ENCODE measurements at regions not wholly inside any gene's neighbourhood (a gene's known extent, or its start where the extent isn't known, plus 50 kb on each side); places are given as distances from the start of the nearest gene placed in this dataset.
"Not testable (repeated sequence)": the region's sequence is repeated elsewhere in the genome, so short reads cannot be mapped to it uniquely, and the experiment has no call there.

DNA sequence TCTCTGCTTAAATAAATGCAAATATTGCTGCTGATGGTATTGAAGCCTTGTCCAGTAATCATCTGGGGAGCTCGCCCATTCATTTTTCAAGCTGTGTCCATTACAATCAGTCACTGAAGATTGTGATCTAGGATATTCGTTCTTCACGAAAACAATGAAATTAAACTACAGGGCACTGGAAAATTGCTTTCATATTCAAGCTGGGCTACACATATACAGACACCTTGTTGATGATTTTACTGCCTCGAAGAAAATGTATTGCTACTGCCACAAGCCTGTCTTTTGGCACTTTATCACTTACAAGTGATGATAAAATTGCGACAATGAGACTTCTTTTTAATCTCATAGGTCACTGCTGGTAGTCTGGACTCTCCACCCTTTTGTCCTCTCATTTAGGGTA lies 100.0 kb upstream of the MINDY3 start:
- H3K36me3 ChIP-seq (replicated peaks; ENCODE audit: low read depth, low read length) = no peaks in the 10 kb centered on the region
- no peak overlapping the region for H3K9ac ChIP-seq (ENCODE audit: low read length)
- no peak overlapping the region for H3K4me3 ChIP-seq (ENCODE audit: low read length)
- no peaks in the 10 kb centered on the region for H3K27me3 ChIP-seq (ENCODE audit: low read depth, low read length)
- H3K79me2 ChIP-seq (ENCODE audit: low read length) = no peaks in the 10 kb centered on the region
- TF ChIP-seq, protein P1, sequence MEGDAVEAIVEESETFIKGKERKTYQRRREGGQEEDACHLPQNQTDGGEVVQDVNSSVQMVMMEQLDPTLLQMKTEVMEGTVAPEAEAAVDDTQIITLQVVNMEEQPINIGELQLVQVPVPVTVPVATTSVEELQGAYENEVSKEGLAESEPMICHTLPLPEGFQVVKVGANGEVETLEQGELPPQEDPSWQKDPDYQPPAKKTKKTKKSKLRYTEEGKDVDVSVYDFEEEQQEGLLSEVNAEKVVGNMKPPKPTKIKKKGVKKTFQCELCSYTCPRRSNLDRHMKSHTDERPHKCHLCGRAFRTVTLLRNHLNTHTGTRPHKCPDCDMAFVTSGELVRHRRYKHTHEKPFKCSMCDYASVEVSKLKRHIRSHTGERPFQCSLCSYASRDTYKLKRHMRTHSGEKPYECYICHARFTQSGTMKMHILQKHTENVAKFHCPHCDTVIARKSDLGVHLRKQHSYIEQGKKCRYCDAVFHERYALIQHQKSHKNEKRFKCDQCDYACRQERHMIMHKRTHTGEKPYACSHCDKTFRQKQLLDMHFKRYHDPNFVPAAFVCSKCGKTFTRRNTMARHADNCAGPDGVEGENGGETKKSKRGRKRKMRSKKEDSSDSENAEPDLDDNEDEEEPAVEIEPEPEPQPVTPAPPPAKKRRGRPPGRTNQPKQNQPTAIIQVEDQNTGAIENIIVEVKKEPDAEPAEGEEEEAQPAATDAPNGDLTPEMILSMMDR (IDR thresholded peaks at IDR 0.05; ENCODE audit: low read depth, low read length) = no peak
- no peak for TF ChIP-seq EZH2phosphoT487 (IDR thresholded peaks at IDR 0.05; ENCODE audit: low read depth)
- H3K9me3 ChIP-seq (ENCODE audit: insufficient read depth, low read length) = no peaks in the 10 kb centered on the region
- H4K20me1 ChIP-seq (ENCODE audit: insufficient read depth, low read length) = no peaks in the 10 kb centered on the region
- no peak overlapping the region for H3K4me2 ChIP-seq (ENCODE audit: low read length)
- no peaks in the 10 kb centered on the region for H3K4me1 ChIP-seq (ENCODE audit: low read length)
- H3K27ac ChIP-seq (ENCODE audit: low read length) = no peak overlapping the region
- no peak overlapping the region for H2AFZ ChIP-seq (ENCODE audit: low read depth, low read length)

GRCh38 chr10:15972736-15973135 lies 112.4 kb upstream of the MINDY3 start:
- H3K9me3 ChIP-seq (ENCODE audit: insufficient read depth, low read length); H3K4me3 ChIP-seq (ENCODE audit: low read length): not testable (repeated sequence)

GRCh38 chr10:15985690-15986089 lies 125.4 kb upstream of the MINDY3 start:
- Histone ChIP-seq H4K20me1 (ENCODE audit: insufficient read depth, low read length) (no peaks in the 10 kb centered on the region), H3K4me1 (ENCODE audit: low read length) (no peaks in the 10 kb centered on the region), H3K9ac (ENCODE audit: low read length) (no peak overlapping the region), H3K4me2 (ENCODE audit: low read length) (no peak overlapping the region), H3K79me2 (ENCODE audit: low read length) (no peaks in the 10 kb centered on the region), H3K36me3 (replicated peaks; ENCODE audit: low read depth, low read length) (no peaks in the 10 kb centered on the region), H3K4me3 (ENCODE audit: low read length) (no peak overlapping the region), H3K9me3 (ENCODE audit: insufficient read depth, low read length) (no peaks in the 10 kb centered on the region), H3K27me3 (ENCODE audit: low read depth, low read length) (no peaks in the 10 kb centered on the region), H3K27ac (ENCODE audit: low read length) (no peak overlapping the region), H2AFZ (ENCODE audit: low read depth, low read length) (no peak overlapping the region)
- TF ChIP-seq, protein P1 (IDR thresholded peaks at IDR 0.05; ENCODE audit: low read depth, low read length) = no peak
- no peak for TF ChIP-seq EZH2phosphoT487 (IDR thresholded peaks at IDR 0.05; ENCODE audit: low read depth)

More at GRCh38 chr10:15972736-15973135, 112.4 kb upstream of the MINDY3 start:
- H3K36me3 ChIP-seq (replicated peaks; ENCODE audit: low read depth, low read length); H3K79me2 ChIP-seq (ENCODE audit: low read length); H3K27me3 ChIP-seq (ENCODE audit: low read depth, low read length); H3K27ac ChIP-seq (ENCODE audit: low read length); H4K20me1 ChIP-seq (ENCODE audit: insufficient read depth, low read length); H2AFZ ChIP-seq (ENCODE audit: low read depth, low read length); H3K4me2 ChIP-seq (ENCODE audit: low read length); H3K4me1 ChIP-seq (ENCODE audit: low read length); H3K9ac ChIP-seq (ENCODE audit: low read length): not testable (repeated sequence)

DNA sequence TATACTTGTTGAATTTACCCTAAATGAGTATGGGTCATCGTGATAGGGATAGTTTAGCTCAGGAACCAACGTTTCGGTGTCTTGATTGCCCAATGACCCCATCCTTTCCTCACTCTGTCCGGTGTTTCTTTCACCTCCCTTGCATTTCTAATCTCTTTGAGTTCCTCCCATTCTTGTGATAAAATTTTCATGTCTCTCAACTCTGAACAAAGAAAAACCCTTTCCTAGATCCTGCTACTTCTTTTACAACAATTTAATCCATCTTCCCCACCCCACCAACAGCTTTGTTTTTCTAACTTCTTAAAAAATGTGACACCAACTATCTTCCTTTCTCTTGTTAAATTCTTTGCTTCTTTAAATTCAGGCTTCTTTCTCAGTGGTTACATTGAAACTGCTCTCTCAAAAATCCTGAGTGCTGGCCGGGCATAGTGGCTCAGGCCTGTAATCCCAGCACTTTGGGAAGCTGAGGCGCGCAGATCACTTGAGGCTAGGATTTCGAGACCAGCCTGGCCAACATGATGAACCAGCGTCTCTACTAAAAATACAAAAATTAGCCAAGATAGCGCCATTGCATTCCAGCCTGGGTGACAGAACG lies 130.3 kb upstream of the MINDY3 start:
- Histone ChIP-seq H3K36me3 (replicated peaks; ENCODE audit: low read depth, low read length) (no peaks in the 10 kb centered on the region), H3K9me3 (ENCODE audit: insufficient read depth, low read length) (no peaks in the 10 kb centered on the region), H3K9ac (ENCODE audit: low read length) (no peak overlapping the region), H3K4me2 (ENCODE audit: low read length) (no peak overlapping the region), H3K27me3 (ENCODE audit: low read depth, low read length) (no peaks in the 10 kb centered on the region), H3K79me2 (ENCODE audit: low read length) (no peaks in the 10 kb centered on the region), H2AFZ (ENCODE audit: low read depth, low read length) (no peak overlapping the region), H3K4me1 (ENCODE audit: low read length) (no peaks in the 10 kb centered on the region), H4K20me1 (ENCODE audit: insufficient read depth, low read length) (no peaks in the 10 kb centered on the region), H3K4me3 (ENCODE audit: low read length) (no peak overlapping the region), H3K27ac (ENCODE audit: low read length) (no peak overlapping the region)
- TF ChIP-seq, protein P1 (IDR thresholded peaks at IDR 0.05; ENCODE audit: low read depth, low read length) = no peak
- no peak for TF ChIP-seq EZH2phosphoT487 (IDR thresholded peaks at IDR 0.05; ENCODE audit: low read depth)

Measured in OCI-LY3 (cell line).